AG10803 (cell line): ENCODE measurements at regions not wholly inside any gene's neighbourhood (a gene's known extent, or its start where the extent isn't known, plus 50 kb on each side); places are given as distances from the start of the nearest gene placed in this dataset.
"Not testable (repeated sequence)": the region's sequence is repeated elsewhere in the genome, so short reads cannot be mapped to it uniquely, and the experiment has no call there.

Source experiments
- DNase-seq: peaks from one replicate; pipeline ENCODE4 v3.0.0; 2010; ENCODE audit warnings: low read depth
- H3K4me3 ChIP-seq: 2 replicates; pipeline ENCODE4 v1.5.1; 2011; ENCODE audit warnings: mild to moderate bottlenecking, low read length, control low read depth
- CTCF ChIP-seq: conservative IDR thresholded peaks from 2 replicates; pipeline ENCODE4 v1.5.1; 2011; ENCODE audit warnings: mild to moderate bottlenecking, low read length, control low read depth, inconsistent platforms

- no peak overlapping the region for H3K4me3 ChIP-seq
- no peak for DNase-seq
- no peak for TF ChIP-seq CTCF
These were observed 289.0 kb upstream of the ADGRL3 start for GRCh38 chr4:60911127-60911526.

- H3K4me3 ChIP-seq = no peak overlapping the region
- no peak for DNase-seq
- no peak for TF ChIP-seq CTCF
These were observed 287.1 kb upstream of the ADGRL3 start for GRCh38 chr4:60913002-60913401.

DNA sequence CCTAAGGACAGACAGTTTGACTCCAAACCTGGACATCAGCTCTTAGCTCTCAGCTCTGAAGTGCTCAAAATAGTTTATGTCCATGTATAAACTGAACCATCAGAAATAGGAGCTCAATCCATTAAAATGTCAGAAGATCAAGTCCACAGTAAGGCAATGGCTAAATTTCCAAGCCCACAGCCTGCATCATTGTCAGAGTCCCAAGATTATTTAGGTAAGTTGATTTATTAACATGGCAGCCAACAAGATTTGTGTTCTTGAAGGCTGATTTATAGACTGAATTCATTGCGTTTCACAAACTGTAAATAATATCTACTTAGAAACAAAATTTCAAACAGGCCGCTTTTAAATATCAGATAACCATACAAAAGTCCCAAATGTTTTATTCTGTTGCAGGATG lies 286.5 kb upstream of the ADGRL3 start:
- DNase-seq = no peak
- TF ChIP-seq CTCF = no peak
- H3K4me3 ChIP-seq = no peak overlapping the region

- not testable (repeated sequence) for H3K4me3 ChIP-seq, DNase-seq
These were observed 278.4 kb upstream of the ADGRL3 start for GRCh38 chr4:60921735-60922134.

- TF ChIP-seq CTCF = no peak
- no peak overlapping the region for H3K4me3 ChIP-seq
- DNase-seq = no peak
These were observed 277.1 kb upstream of the ADGRL3 start for GRCh38 chr4:60923075-60923474.

GRCh38 chr4:60926624-60927023 lies 273.5 kb upstream of the ADGRL3 start:
- no peak for DNase-seq
- TF ChIP-seq CTCF = no peak
- no peak overlapping the region for H3K4me3 ChIP-seq

GRCh38 chr4:60930866-60931265 lies 269.3 kb upstream of the ADGRL3 start:
- H3K4me3 ChIP-seq = no peak overlapping the region
- no peak for TF ChIP-seq CTCF
- no peak for DNase-seq
